Right forelimb (tissue), 1 donor: ENCODE measurements at regions not wholly inside any gene's neighbourhood (a gene's known extent, or its start where the extent isn't known, plus 50 kb on each side); places are given as distances from the start of the nearest gene placed in this dataset.
"Not testable (repeated sequence)": the region's sequence is repeated elsewhere in the genome, so short reads cannot be mapped to it uniquely, and the experiment has no call there.

ENCODE experiments used
- DNase-seq: peaks from one replicate; pipeline ENCODE4 v3.0.0-alpha.2; 2018

- no peak for DNase-seq
Observed at GRCh38 chr3:187795207-187795960, 50.1 kb upstream of the BCL6 start.

DNA sequence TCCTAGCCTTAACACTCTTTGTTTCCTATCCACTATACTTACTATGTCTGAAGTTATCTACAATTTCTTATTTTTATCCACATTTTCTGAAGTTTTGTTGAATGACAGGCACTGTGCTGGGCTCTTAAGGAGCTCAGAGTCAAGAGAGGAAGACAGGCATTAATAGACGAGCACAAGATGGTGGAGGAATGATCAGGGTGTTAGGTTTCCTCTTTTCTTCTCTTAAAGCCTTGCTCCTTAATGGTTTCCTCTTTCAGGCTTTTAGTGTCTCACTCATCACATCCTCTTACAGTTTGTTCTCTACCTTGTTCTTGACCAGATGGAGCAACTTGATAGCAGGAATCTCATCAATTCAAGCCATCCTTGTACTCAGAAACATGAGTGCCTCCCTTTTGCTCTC lies 52.9 kb upstream of the BCL6 start:
- no peak for DNase-seq

- no peak for DNase-seq
Observed at GRCh38 chr3:187798531-187799530, 53.6 kb upstream of the BCL6 start.

DNA sequence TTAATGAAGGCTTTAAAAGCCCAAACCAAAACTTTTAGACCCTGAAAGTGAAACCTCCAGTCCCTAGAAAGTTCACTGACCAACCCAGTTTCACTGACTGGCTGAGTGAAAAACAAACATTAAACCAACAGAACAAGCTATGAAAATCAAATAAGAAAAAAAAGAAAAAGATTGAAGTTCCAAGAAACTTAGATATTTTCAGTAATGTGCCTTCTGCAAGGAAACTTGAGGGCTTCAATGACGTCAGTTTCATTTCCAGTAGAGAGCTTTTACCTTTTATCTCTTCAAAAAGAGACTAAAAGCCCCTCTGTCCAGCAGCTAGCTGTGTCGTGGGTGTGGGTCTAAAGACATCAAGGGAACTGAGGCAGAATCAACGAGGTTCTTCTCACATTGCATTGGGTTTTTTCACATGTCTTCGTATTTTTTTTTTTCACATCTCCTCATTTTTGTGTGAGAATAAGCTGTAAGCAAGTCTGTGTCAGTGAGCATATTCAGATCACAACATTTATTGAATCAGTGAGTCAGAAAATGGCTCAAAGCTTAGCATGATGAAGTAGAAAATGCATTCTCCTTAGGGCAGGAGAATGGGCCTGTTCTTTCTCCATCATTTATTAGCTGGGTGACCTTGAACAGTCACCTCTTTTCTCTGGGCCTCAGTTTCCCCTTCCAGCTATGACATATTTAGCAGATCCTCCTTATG lies 54.8 kb upstream of the BCL6 start:
- no peak for DNase-seq

DNA sequence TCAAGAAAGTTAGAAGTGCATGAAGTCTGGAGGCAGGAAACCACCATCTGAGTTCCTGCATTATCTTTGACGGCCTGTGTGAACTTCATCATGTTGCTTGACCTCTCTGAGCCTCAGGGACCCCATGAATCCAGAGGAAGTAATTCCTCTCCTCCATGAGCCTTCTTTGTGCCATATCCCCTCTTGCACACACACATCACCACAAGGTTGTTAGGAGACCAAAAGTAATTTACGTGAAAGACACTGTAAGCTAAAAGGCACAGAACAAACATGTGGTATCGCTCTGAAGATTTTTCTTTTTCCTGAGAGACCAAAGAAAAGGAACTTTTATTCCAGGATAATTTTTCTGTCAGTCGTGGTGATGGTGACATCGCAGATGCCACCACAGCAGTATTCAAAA lies 55.9 kb upstream of the BCL6 start:
- DNase-seq: no peak

GRCh38 chr3:187802203-187802927 lies 57.1 kb upstream of the BCL6 start:
- no peak for DNase-seq

DNA sequence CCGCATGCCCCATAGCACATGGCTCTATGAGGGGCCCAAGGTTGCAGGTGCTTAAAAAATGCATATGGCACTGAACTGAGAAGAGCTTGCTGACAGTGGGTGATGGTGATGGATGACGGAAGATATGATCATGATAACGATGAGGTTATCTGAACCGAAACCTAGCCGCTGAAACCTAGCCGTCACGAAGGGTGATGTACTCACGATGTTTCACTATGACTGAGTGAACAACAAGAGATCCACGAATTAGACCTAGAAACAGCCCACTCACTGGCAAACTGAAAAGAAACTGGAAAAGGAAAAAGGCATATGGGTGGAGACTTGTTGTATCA lies 57.6 kb upstream of the BCL6 start:
- DNase-seq: no peak

DNA sequence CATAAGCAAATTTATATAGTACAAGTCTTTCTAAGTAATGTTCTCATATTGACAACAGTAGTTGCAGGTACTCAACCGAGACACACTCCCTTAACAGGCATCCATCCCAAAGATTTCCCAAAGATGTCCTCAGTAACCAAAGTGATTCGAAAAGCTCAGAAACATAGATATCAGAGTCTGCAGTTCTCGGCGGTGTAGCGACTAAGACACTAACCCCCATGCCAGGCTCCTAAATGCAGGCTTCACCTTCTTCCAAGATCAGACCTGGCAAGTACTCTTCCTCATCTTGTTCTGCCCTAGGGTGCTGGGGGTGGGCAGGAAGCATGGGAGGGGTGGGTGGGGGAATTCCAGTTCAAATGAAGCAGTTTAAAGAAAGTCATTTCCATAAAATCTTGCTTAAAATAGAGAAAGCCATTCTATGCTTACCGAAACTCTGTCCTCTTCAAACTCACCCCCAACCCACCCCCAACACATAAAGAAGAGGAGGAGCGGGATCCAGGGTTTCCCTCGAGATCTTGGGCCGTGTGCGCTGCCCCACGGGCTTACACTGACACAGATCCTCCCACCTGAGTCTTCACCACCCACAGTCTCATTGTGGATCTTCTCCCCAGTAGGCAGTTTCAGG lies 59.0 kb upstream of the BCL6 start:
- no peak for DNase-seq

- no peak for DNase-seq
Observed at GRCh38 chr3:187804745-187805121, 59.5 kb upstream of the BCL6 start.

GRCh38 chr3:187805774-187806173 lies 60.5 kb upstream of the BCL6 start:
- DNase-seq: no peak

DNA sequence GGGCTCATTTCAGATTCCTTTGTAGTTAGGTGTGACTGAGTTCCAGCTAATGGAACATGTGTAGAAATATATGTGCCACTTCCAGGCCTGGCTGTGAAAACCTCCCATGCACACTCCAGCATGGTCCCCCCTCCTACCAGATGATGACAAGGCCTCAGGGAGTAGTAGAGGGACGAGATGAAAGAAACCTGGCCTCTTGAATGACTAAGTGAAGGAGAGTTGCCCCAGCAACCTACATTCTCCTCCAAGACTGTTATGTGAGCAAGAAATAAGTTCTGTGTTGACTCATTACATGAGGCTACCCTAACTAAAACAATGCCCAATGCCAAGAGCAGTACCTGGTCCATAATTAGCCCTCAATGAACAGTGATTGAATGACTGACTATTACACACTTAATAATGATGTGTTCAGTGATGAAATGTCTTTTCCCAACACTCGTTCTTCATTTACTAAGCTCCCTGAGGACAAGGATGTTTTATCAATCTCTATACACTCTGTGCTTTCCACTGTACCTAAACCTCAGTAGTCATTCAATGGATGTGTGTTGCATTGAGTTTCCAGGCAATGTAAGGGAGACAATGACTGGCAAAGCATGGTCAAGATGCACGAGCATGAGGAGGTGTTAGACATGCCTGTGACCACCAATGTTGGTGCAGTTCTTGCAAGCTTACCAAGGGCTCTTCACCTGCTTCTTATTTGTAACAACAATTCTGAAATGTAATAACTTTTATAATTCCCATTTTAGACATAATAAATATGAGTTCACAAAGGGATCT lies 62.0 kb upstream of the BCL6 start:
- no peak for DNase-seq

DNA sequence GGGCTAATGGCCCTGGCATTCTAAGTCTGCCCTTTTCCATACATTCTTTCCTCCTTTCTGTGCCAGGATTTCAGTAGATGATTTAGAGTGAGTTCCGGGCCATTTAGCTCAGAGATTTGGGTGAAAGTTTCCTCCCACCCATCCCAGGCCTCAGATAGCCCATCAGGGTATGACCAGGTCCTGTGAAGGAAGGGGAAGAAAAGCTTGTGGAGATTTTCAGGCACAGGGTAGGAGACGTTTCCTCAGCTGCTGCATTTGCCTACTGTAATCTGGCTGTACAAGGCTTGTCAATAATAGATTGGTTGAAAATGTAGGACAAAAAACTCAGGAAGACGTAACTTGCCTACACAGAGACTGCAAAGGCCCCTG lies 63.2 kb upstream of the BCL6 start:
- no peak for DNase-seq

- no peak for DNase-seq
Observed at GRCh38 chr3:187809612-187809991, 64.3 kb upstream of the BCL6 start.

GRCh38 chr3:187810021-187810446 lies 64.8 kb upstream of the BCL6 start:
- no peak for DNase-seq

DNA sequence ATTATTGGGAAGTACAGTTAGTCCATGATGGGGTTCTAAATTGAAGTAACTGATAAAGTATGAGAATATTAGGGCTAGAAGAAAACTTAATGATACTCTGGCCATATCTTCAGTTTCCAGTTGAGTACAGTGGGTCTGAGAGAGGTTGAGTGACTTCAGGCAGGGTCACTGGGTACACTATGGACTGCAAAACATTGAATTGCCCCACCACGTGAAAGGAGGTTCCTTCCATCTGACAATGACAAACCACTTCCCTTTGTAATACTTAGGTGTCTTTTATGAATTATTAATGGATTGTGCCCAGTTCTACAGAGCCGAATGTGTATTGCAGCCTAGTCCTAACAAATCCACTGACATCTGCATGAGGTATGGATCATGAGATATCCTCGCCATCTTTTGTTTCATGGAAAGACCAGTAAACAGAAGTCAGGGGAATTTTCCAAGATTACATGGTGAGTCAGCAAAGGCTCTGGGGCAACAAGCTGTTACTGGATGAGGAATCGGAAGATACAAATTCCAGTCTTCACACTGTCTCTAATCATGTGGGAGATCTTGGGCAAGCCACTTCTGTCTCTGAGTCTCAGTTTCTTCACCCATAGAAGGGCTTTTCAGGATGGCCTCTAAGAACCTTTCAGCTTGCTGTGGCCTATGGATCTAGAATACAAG lies 66.5 kb upstream of the BCL6 start:
- no peak for DNase-seq

- DNase-seq: no peak
Observed at GRCh38 chr3:187812496-187812895, 67.2 kb upstream of the BCL6 start.

DNA sequence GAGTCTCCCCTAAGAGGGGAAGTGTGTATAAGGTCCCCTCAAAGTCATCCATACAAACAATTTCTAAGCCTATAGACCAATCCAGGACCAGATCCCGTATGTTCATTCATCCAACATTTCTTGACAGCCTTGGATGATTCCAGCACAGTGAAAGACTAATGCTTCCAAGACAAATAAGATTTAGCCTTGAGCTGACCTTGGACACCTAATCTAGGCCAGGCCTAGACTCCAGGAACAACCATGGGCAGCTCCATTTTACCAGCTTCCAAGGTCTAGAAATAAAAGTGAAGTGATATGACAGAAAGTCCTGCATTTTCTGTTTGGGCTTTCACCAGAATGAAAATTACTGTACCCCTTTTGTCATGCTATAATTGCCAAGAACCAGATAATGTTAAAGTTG lies 67.9 kb upstream of the BCL6 start:
- no peak for DNase-seq

- not testable (repeated sequence) for DNase-seq
Observed at GRCh38 chr3:187817766-187818165, 72.5 kb upstream of the BCL6 start.

- no peak for DNase-seq
Observed at GRCh38 chr3:187821616-187822317, 76.5 kb upstream of the BCL6 start.

DNA sequence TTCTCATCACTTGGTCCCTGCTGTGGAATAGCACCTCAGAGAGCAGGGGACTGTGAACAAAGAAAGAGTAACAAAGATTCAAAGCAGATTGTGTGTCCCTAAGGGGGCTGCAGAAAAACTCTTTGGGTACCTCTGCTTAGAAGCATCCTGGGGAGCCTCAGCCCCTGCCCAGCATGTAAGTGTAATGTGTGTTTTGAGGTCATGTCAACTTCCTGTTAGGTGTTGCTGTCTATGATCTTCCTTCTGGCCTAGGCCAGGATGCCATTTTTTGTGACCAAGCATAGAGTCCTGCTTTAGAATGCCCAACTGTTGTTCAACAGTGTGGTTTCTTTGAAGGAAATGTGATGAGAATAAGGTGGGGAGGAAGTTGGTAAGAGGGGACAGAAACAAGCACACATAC lies 77.1 kb upstream of the BCL6 start:
- DNase-seq: no peak
